ENCODE measurements at regions not wholly inside any gene's neighbourhood (a gene's known extent, or its start where the extent isn't known, plus 50 kb on each side); places are given as distances from the start of the nearest gene placed in this dataset.

DNA sequence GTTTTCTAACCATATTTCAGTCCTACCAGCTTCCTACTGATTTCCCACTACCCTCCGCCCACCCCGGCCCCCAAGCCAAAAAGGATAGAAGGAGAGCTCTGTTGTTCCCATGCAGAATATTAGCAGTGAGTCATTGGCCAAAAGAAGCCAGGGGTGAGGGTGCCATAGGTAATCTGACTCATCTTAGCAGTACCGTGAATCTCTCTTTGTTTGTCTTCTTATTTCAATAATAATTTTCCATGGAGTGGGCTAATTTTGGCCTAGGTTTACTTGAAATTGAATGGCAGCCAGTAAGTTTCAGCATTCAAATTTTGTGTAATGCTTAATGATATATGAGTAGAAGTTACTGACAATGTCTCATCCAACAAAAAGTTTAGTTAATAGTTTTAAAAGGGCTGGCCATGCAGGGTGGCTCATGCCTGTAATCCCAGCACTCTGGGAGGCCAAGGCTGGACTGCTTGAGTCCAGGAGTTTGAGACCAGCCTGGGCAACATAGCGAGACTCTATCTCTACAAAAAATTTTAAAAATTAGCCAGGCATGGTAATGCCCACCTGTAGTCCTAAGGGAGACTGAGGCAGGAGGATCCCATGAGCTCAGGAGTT is 74.2 kb downstream of the C9orf152 start:
- no peak for DNase-seq (ENCODE audit: low read depth in 2 of 3, low spot score in 1 of 3)

DNA sequence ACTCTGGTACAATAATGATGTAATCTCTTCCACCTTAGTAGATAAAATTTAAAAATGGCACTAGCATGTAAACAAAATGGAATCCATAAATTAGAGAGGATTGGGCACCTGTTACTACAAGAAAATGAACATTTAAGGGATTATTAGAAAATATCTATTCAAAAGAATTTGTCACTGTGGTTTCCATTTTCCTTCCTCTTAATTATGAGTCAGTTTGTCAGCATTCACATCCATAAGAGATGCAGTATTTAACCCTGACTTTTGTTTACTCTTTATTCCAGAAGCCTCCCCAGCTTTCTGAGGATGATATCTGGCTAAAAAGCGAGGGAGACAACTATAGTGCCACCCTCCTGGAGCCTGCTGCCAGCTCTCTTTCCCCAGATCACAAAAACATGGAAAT is 72.1 kb downstream of the C9orf152 start:
- no peak for DNase-seq (ENCODE audit: low read depth in 2 of 3, low spot score in 1 of 3)

DNA sequence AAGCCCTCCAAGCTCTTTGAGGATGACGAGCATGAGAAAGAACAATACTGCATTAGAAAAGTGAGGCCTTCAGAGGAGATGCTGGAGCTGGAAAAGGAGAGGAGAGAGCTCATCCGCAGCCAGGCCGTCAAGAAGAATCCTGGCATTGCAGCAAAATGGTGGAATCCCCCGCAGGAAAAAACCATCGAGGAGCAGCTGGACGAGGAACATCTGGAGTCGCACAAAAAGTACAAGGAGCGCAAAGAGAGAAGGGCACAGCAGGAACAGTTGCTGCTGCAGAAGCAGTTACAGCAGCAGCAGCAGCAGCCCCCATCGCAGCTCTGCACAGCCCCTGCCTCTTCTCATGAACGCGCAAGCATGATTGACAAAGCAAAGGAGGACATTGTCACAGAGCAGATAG is 71.2 kb downstream of the C9orf152 start:
- DNase-seq (ENCODE audit: low read depth in 2 of 3, low spot score in 1 of 3), result no peak

DNA sequence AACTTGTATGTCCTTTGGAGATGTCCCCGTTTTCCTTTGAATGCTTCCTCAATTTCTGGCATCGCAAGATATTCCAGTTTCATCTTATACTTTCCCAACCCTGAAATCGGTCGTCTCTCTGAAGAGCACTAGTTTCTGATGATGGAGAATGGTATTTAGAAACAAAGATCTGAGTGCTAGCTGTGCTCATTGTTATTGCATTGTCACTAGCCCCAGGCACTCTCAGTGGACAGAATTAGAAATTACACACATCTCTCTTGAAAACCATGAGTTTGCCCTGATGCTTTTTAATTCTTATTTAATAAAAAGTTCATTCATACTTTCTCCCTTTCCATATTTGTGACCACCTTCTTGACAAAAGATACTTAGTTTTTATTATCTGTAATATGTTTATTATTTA is 67.7 kb downstream of the C9orf152 start:
- no peak for DNase-seq (ENCODE audit: low read depth in 2 of 3, low spot score in 1 of 3)

DNA sequence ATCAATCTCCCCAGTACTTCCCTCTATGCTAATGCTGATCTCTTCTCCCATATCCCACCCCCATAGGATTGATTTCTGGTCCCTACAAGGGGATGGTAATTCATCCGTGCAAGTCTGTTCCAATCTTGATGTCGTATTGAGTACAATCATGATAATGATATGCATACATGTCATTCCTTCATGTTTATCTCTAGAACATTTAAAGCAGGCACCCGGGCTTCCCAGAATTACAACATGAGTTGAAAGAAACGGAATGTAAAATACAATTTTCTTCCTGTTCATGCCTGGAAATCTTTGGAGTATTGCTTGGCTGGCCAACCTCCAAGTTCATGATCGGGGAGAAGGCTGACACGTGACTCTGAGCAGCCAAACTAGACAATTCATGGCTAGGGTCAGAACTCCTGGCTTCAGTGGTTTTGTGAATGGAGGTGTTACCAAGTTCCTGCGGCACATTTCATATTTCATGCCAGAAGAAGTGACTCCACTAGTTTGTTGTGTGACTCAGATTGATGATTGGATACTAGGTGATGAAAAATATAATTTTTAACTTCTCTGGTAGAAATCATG is 66.6 kb downstream of the C9orf152 start:
- DNase-seq (ENCODE audit: low read depth in 2 of 3, low spot score in 1 of 3), result no peak

DNA sequence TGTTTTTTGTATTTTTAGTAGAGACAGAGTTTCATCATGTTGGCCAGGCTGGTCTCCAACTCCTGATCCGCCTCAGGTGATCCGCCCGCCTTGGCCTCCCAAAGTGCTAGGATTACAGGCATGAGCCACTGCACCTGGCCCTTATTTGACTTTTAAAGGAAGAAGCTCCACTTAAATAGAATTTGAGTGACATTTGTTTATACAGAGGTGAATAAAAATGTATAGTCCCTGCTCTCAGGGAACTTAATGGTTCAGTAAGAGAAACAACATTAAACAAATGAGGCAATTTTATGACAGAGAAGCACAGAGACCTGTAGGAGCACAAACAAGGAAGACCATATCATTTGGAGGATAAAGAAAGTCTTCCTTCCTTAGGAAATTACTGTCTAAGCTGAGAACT is 65.7 kb downstream of the C9orf152 start:
- no peak for DNase-seq (ENCODE audit: low read depth in 2 of 3, low spot score in 1 of 3)

DNA sequence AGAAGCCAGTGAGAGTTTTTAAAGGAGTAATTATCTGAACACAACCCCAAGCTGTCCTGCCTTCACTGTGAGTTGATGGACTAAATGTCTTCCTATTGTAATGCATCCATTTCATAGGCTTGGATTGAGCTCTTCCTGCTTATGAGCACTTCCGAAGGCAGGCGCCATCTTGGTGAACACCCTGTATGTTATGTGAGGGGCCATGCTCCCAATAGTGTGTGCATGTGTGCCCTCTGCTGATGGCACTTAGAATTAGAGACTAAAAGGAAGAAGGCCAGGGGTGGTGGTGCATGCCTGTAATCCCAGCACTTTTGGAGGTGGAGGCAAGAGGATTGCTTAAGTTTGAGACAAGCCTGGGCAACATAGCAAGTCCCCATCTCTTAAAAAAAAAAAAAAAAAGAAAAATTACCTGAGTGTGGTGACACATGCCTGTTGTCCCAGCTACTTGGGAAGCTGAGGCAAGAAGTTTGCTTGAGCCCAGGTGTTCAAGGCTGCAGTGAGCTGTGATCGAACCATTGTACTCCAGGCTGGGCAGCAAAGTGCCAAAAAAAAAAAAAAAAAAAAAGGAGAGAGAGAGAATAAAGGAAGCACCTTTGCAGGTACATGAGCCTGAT is 65.0 kb downstream of the C9orf152 start:
- no peak for DNase-seq (ENCODE audit: low read depth in 2 of 3, low spot score in 1 of 3)

DNA sequence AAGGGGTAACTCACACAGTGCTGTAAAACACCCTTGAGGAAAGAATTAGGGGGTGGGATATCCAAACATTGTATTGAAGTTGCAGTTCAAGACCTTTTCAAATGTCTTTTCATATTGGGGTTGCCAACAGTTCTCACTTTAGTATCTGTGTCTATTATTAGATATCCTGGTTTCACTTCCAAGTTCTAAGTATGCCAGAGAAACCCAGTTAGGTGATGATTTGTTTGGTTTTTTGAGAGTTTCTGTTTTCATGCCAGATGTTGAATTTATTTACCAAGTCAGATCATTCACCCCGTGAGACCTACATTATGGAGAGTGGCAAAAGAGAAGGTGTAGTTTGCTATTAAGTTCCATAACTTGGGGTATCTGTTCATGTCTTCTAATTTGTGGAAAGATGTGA is 64.5 kb downstream of the C9orf152 start:
- DNase-seq (ENCODE audit: low read depth in 2 of 3, low spot score in 1 of 3), result no peak

DNA sequence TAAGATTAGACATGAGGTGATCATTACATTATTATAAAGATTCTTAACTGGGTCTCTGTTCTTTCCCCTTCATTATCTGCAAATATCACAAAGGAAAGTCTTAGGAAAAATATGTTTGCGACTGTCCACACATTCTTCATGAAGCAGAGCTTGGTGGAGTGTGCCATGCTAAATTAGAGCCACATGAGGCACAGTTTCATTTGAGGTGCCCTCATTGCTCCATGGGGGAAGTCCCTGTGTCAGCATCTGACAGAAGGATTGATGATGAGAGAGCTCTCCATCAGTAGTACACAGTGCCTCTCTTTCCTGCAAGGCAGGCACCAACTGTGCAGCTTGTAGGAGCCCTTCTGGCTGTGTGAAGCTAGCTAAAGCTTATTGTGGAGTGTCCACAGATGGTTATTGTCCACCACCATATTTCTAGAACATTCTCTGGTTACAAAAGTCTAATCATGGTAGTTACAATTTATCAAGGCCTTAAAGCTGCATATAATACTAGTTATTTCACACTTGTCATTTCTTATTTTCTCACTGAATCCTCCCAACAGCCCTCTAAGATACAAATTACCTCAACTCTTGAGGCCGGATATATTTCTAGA is 63.9 kb downstream of the C9orf152 start:
- peak in 2 of 3 donors; percentile 14 to 23 for DNase-seq (ENCODE audit: low read depth in 2 of 3, low spot score in 1 of 3)

DNA sequence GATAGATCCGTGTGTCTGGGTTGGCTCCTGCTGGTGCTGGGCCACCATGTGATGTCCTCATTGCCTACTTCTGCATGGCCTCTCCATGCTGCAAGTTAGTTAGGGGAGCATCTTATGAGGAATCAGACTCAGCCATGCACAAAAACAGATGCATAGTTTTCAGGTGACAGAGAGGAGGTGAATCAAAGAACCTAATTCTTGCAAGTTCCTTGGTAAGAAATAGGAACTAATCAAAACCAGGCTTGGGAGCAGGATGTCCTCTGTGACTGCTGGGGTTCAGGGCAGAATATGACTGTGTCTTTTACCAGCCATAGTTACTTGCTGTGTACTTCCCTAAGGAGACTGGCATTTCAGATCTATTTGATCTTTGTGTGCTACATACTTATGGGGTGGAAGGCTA is 61.6 kb downstream of the C9orf152 start:
- no peak for DNase-seq (ENCODE audit: low read depth in 2 of 3, low spot score in 1 of 3)

DNA sequence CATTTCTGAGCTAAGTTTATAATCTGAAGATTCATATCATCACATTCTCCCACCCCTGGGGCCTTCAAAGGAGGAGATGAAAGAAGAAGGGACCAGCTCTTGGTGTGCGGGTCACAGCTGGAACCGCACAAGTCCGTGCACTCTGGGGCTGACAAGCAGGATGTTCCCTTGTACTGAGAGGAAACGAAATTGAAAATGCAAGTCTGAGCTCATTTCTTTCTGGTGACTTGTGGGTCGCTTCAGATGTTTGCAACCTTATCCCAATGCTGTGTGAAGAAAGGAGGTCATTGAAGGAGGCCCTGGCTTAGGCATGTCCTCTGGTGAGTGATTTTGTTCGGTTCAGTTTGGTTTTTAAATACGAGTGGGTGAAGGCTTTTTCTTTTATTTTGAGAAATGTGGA is 59.6 kb downstream of the C9orf152 start:
- DNase-seq (ENCODE audit: low read depth in 2 of 3, low spot score in 1 of 3), result peak; percentile 40 to 61 (median 50)

DNA sequence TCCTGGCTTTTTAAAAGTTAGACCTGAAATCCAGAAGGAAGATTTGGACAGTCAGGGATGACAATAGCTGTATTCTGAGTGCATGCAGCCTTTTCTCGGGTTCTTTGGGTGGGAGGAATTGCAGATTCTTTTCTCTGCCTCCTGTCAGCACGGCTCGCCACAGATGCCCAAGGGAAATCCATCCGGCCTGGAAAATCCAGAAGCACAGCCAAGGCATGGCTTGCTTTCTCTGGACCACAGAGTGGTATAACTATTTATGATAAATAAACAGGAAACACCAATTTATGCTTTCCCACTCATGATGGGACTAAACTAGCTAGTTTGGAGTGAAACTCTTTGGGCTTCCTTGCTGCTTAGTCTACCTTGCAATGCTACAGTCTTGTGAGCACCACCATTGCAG is 59.1 kb downstream of the C9orf152 start:
- DNase-seq (ENCODE audit: low read depth in 2 of 3, low spot score in 1 of 3), result no peak
